HepG2 (cell line): ENCODE measurements at regions not wholly inside any gene's neighbourhood (a gene's known extent, or its start where the extent isn't known, plus 50 kb on each side); places are given as distances from the start of the nearest gene placed in this dataset.

Experiments used
- ATAC-seq: fragments of 200-7000 bp; cut with Tn5 transposase; 3 replicates; pipeline ENCODE4 v1.9.1; 2020; ENCODE audit warnings: mild to moderate bottlenecking, moderate library complexity
- BruUV-seq: library from RNA; stranded (reverse); fragments of 400-500 nt; replicated peaks from 2 replicates; lab custom pipeline; 2021; lab: Mats Ljungman, UMichigan
- CTCF ChIA-PET: fragments of 300-600 bp; formaldehyde crosslinking; extraction: SDS; loops from one replicate; lab custom pipeline; 2021; ENCODE audit warnings: low total read pairs, inconsistent platforms, low intra/inter-chr PET ratio; lab: Yijun Ruan, JAX
- POLR2A ChIA-PET: fragments of 350-600 bp; sonication (Branson Sonifier 250); formaldehyde crosslinking; loops from one replicate; lab custom pipeline; 2020; ENCODE audit warnings: antibody characterized with exemption, inconsistent platforms; lab: Yijun Ruan, JAX
- DNase-seq: peaks from one replicate; pipeline ENCODE4 v3.0.0-alpha.2; 2015; ENCODE audit warnings: low spot score
- FAIRE-seq: peaks from 3 replicates; lab custom pipeline; 2011; peaks lifted over from hg19 to GRCh38; lab: Jason Lieb, UNC
- H2AFZ ChIP-seq: one replicate; pipeline ENCODE4 v1.6.1; 2011; ENCODE audit warnings: low read length, inconsistent platforms
- H3K27ac ChIP-seq: fragments of 300-600 bp; 3 replicates; pipeline ENCODE4 v1.8.0; 2011; ENCODE audit warnings: mixed run types, mild to moderate bottlenecking, mixed read lengths, low read length, inconsistent platforms; ENCODE audit not compliant: insufficient read depth; ENCODE audit errors: extremely low read length
- H3K27me3 ChIP-seq, 2 experiments: fragments of 200-600 bp in 1 of 2; 2 replicates in 1 of 2; 3 replicates in 1 of 2; pipeline versions ENCODE4 v1.6.0 to v1.8.0; 2011; ENCODE audit warnings: low read length in 2 of 2, mild to moderate bottlenecking in 2 of 2, moderate library complexity in 2 of 2, inconsistent platforms in 1 of 2; ENCODE audit not compliant: insufficient read depth in 2 of 2, control insufficient read depth in 1 of 2
- H3K36me3 ChIP-seq, 2 experiments: fragments of 200-600 bp in 1 of 2; replicated peaks in 1 of 2; 2 replicates in 1 of 2; 3 replicates in 1 of 2; pipeline versions ENCODE4 v1.5.1 to v1.8.0; 2011; ENCODE audit warnings: low read length in 2 of 2, inconsistent platforms in 1 of 2; ENCODE audit not compliant: insufficient read depth in 2 of 2, control insufficient read depth in 1 of 2
- H3K4me1 ChIP-seq: 2 replicates; pipeline ENCODE4 v1.5.1; 2012; ENCODE audit warnings: low read length, inconsistent platforms; ENCODE audit not compliant: insufficient read depth
- H3K4me2 ChIP-seq: 2 replicates; pipeline ENCODE4 v1.6.0; 2011; ENCODE audit warnings: low read depth, low read length, inconsistent platforms
- H3K4me3 ChIP-seq, 3 experiments: fragments of 200-600 bp in 1 of 3; sonication (generic), shearing (Covaris generic) in 1 of 3; replicated peaks in 1 of 3; 2 replicates each; pipeline ENCODE4 v1.5.1; 2011 to 2016; ENCODE audit warnings: low read length in 3 of 3, inconsistent platforms in 2 of 3, low read depth in 2 of 3, mild to moderate bottlenecking in 2 of 3, control low read depth in 1 of 3, mixed read lengths in 1 of 3; ENCODE audit not compliant: insufficient read depth in 1 of 3
- H3K79me2 ChIP-seq: one replicate; pipeline ENCODE4 v1.6.1; 2011; ENCODE audit warnings: low read length, inconsistent platforms; ENCODE audit not compliant: insufficient read depth
- H3K9ac ChIP-seq: 2 replicates; pipeline ENCODE4 v1.6.0; 2011; ENCODE audit warnings: mild to moderate bottlenecking, low read depth, low read length, inconsistent platforms; ENCODE audit not compliant: insufficient read depth
- H3K9me3 ChIP-seq: 2 replicates; pipeline ENCODE4 v1.5.1; 2012; ENCODE audit warnings: mild to moderate bottlenecking, low read length
- H4K20me1 ChIP-seq: 2 replicates; pipeline ENCODE4 v1.6.0; 2011; ENCODE audit warnings: inconsistent platforms, mild to moderate bottlenecking, low read length, moderate library complexity; ENCODE audit not compliant: insufficient read depth
- BHLHE40 ChIP-seq: IDR thresholded peaks from 2 replicates; pipeline ENCODE4 v1.6.1; 2011; ENCODE audit warnings: low read length, improper control_type of control experiment
- DMAP1 ChIP-seq: IDR thresholded peaks from 2 replicates; pipeline ENCODE4 v1.6.1; 2016
- ELF1 ChIP-seq: sonication (generic); formaldehyde crosslinking; IDR thresholded peaks from 2 replicates; pipeline ENCODE4 v1.4.0; 2020; ENCODE audit warnings: missing genetic modification reagents
- ETV5 ChIP-seq: IDR thresholded peaks from 2 replicates; pipeline ENCODE4 v1.6.1; 2018; ENCODE audit warnings: missing biosample characterization, missing genetic modification reagents, inconsistent platforms, borderline replicate concordance
- KLF15 ChIP-seq: sonication (generic); formaldehyde crosslinking; IDR thresholded peaks from 2 replicates; pipeline ENCODE4 v1.8.1; 2023; ENCODE audit warnings: borderline replicate concordance, mild to moderate bottlenecking, inconsistent platforms, missing genetic modification reagents, mixed read lengths
- MED13 ChIP-seq: sonication (generic); formaldehyde crosslinking; IDR thresholded peaks from 2 replicates; pipeline ENCODE4 v1.5.0; 2020; ENCODE audit warnings: missing genetic modification reagents
- PCBP2 ChIP-seq: fragments of 200-400 bp; formaldehyde crosslinking; optimal IDR thresholded peaks from 2 replicates; pipeline ENCODE3; 2018; ENCODE audit warnings: low read length, low read depth; ENCODE audit not compliant: poor library complexity, severe bottlenecking
- POLR2AphosphoS2 ChIP-seq: IDR thresholded peaks from 2 replicates; pipeline ENCODE4 v1.6.1; 2011; ENCODE audit warnings: low read depth, low read length, improper control_type of control experiment
- SAP130 ChIP-seq: IDR thresholded peaks from 2 replicates; pipeline ENCODE4 v1.6.1; 2016; ENCODE audit warnings: low read depth
- SP5 ChIP-seq: IDR thresholded peaks from 2 replicates; pipeline ENCODE4 v1.6.1; 2016; ENCODE audit warnings: low read depth, borderline replicate concordance
- ZNF761 ChIP-seq: sonication (generic); formaldehyde crosslinking; conservative IDR thresholded peaks from 2 replicates; pipeline ENCODE4 v1.4.0; 2020; ENCODE audit warnings: mild to moderate bottlenecking, missing genetic modification reagents
- ZSCAN29 ChIP-seq: sonication (generic); formaldehyde crosslinking; conservative IDR thresholded peaks from 2 replicates; pipeline ENCODE4 v1.4.0; 2020; ENCODE audit warnings: mild to moderate bottlenecking, missing genetic modification reagents
- ZZZ3 ChIP-seq: sonication (generic); formaldehyde crosslinking; IDR thresholded peaks from 2 replicates; pipeline ENCODE4 v1.4.0; 2020; ENCODE audit warnings: missing genetic modification reagents, mild to moderate bottlenecking, borderline replicate concordance
- WGBS: methylation state at CpG from one replicate; pipeline ENCODE4 v1.1.6; 2017; ENCODE audit warnings: low lambda C conversion rate; 5-methylcytosine and 5-hydroxymethylcytosine counted together
- in situ Hi-C: cut with HindIII; loops from 2 replicates; pipeline ENCODE4 v1.10.0; 2017; ENCODE audit warnings: low pct_unique_long_range_greater_than_20kb; ENCODE audit not compliant: extremely low pct_ligation_motif_present
- intact Hi-C: fragments of 100-400 bp; cut with micrococcal nuclease; formaldehyde crosslinking; loops from one replicate; pipeline ENCODE4 v1.10.0; 2022; ENCODE audit not compliant: unreplicated experiment
- TF ChIP-seq, protein P1 (sequence below): sonication (generic); formaldehyde crosslinking; IDR thresholded peaks from 2 replicates; pipeline ENCODE4 v1.8.1; 2023; ENCODE audit warnings: missing genetic modification reagents, inconsistent platforms, borderline replicate concordance
- TF ChIP-seq, protein P2 (sequence below), 2 experiments: sonication (generic) in 1 of 2; formaldehyde crosslinking in 1 of 2; IDR thresholded peaks; 2 replicates each; pipeline versions ENCODE4 v1.5.1 to v1.6.1; 2011 to 2020; ENCODE audit warnings: borderline replicate concordance in 1 of 2, low read depth in 1 of 2, low read length in 1 of 2, mild to moderate bottlenecking in 1 of 2, missing genetic modification reagents in 1 of 2, moderate library complexity in 1 of 2

DNA sequence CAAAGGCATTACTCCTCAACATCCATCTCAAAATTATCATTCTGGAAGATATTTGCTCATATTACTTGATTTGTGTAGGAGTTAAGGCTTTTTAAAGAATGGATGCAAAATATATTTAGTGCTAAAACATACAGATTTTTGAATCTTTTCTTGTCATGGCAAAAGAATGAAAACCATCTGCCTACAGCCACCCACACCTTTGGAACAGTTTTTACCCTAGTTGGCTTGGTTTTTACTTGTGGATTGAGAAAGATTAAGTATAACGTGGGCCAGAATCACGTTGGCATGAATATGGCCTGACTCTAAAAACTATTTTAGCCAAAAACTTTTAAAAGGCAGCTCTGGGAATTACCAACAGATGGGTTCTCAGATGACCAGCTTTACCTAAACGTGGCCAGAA, 128.2 kb downstream of the SPAG6 start:
- H3K27me3 ChIP-seq, result peaks cover 0 to 2% of the 10 kb centered on the region in 2 experiments; a peak in 1 of 5 replicates
- no peak overlapping the region for H3K4me2 ChIP-seq
- H4K20me1 ChIP-seq, result no peaks in the 10 kb centered on the region
- H3K36me3 ChIP-seq, result no peaks in the 10 kb centered on the region
- ATAC-seq, result no peak
- no peak overlapping the region for H3K9ac ChIP-seq
- TF ChIP-seq ETV5 (CRISPR knock-in tag), result no peak
- TF ChIP-seq SP5, result no peak
- TF ChIP-seq DMAP1 (CRISPR knock-in tag), result no peak
- TF ChIP-seq MED13 (CRISPR knock-in tag), result no peak
- no peak for TF ChIP-seq ZSCAN29 (CRISPR knock-in tag)
- no peak for TF ChIP-seq ZZZ3
- TF ChIP-seq ELF1, result no peak
- TF ChIP-seq, protein P1, sequence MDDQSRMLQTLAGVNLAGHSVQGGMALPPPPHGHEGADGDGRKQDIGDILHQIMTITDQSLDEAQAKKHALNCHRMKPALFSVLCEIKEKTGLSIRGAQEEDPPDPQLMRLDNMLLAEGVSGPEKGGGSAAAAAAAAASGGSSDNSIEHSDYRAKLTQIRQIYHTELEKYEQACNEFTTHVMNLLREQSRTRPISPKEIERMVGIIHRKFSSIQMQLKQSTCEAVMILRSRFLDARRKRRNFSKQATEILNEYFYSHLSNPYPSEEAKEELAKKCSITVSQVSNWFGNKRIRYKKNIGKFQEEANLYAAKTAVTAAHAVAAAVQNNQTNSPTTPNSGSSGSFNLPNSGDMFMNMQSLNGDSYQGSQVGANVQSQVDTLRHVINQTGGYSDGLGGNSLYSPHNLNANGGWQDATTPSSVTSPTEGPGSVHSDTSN (CRISPR knock-in tag), result no peak
- TF ChIP-seq KLF15 (CRISPR knock-in tag), result no peak
- TF ChIP-seq POLR2AphosphoS2, result no peak
- TF ChIP-seq ZNF761, result no peak
- TF ChIP-seq PCBP2, result no peak
- TF ChIP-seq, protein P2, sequence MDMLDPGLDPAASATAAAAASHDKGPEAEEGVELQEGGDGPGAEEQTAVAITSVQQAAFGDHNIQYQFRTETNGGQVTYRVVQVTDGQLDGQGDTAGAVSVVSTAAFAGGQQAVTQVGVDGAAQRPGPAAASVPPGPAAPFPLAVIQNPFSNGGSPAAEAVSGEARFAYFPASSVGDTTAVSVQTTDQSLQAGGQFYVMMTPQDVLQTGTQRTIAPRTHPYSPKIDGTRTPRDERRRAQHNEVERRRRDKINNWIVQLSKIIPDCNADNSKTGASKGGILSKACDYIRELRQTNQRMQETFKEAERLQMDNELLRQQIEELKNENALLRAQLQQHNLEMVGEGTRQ (IDR thresholded peaks at IDR 0.05; ENCODE audit: low read depth, low read length), result no peak
- TF ChIP-seq, protein P2 (CRISPR knock-in tag; IDR thresholded peaks at IDR 0.05; ENCODE audit: borderline replicate concordance), result no peak
- TF ChIP-seq BHLHE40, result no peak
- TF ChIP-seq SAP130 (CRISPR knock-in tag), result no peak
- H3K79me2 ChIP-seq, result no peaks in the 10 kb centered on the region
- intact Hi-C loops, result no loop called here
- H3K4me1 ChIP-seq, result no peaks in the 10 kb centered on the region
- FAIRE-seq, result no peak
- BruUV-seq, result no TSS peak
- H3K27ac ChIP-seq, result no peak overlapping the region
- DNase-seq, result no peak
- in situ Hi-C loops, result no loop called here
- no peaks in the 10 kb centered on the region for H3K9me3 ChIP-seq
- WGBS, result 2% methylated on average over 3 of the region's 3 CpGs
- no peak overlapping the region for H2AFZ ChIP-seq
- no peak overlapping the region for H3K4me3 ChIP-seq
- CTCF ChIA-PET, result no interaction called here
- POLR2A ChIA-PET, result no interaction called here
